Gastroesophageal sphincter (tissue), 3 donors: ENCODE measurements at regions not wholly inside any gene's neighbourhood (a gene's known extent, or its start where the extent isn't known, plus 50 kb on each side); places are given as distances from the start of the nearest gene placed in this dataset.

Source experiments
- CTCF ChIP-seq, 4 experiments: fragments of 200-600 bp in 2 of 4; fragments of 450-650 bp in 2 of 4; sonication (generic) in 1 of 4; IDR thresholded peaks; one replicate each; pipeline ENCODE4 v1.5.1; 2017 to 2019; ENCODE audit warnings: antibody characterized with exemption in 4 of 4, mild to moderate bottlenecking in 2 of 4, moderate library complexity in 2 of 4
- POLR2AphosphoS5 ChIP-seq: sonication (generic); formaldehyde crosslinking; IDR thresholded peaks from one replicate; pipeline ENCODE4 v1.6.1; 2017; ENCODE audit warnings: antibody characterized with exemption

- TF ChIP-seq CTCF (IDR thresholded peaks at IDR 0.05) (no peak), POLR2AphosphoS5 (no peak)
These were observed 395.1 kb downstream of the RAB28 start for GRCh38 chr4:13088726-13089658.
